H9 (cell line): ENCODE measurements at regions not wholly inside any gene's neighbourhood (a gene's known extent, or its start where the extent isn't known, plus 50 kb on each side); places are given as distances from the start of the nearest gene placed in this dataset.

Experiments
- DNase-seq: peaks from one replicate; pipeline ENCODE4 v3.0.0-alpha.2; 2017
- H2AFZ ChIP-seq: one replicate; pipeline ENCODE4 v1.6.1; 2013; ENCODE audit warnings: mild to moderate bottlenecking, low read length, control low read depth, moderate library complexity
- H2AK5ac ChIP-seq: 2 replicates; pipeline ENCODE4 v1.6.1; 2013; ENCODE audit warnings: low read length, control low read depth, mixed read lengths; ENCODE audit not compliant: insufficient read length
- H2BK120ac ChIP-seq: one replicate; pipeline ENCODE4 v1.6.1; 2013; ENCODE audit warnings: low read depth, mild to moderate bottlenecking, low read length, control low read depth, inconsistent platforms; ENCODE audit not compliant: poor library complexity, severe bottlenecking
- H2BK12ac ChIP-seq: 2 replicates; pipeline ENCODE4 v1.6.1; 2013; ENCODE audit warnings: low read length, control low read depth, mixed read lengths, low read depth; ENCODE audit not compliant: insufficient read length
- H2BK15ac ChIP-seq: 2 replicates; pipeline ENCODE4 v1.6.1; 2013; ENCODE audit warnings: low read depth, low read length, control low read depth
- H2BK20ac ChIP-seq: one replicate; pipeline ENCODE4 v1.6.1; 2013; ENCODE audit warnings: low read depth, mild to moderate bottlenecking, low read length, control low read depth, inconsistent platforms; ENCODE audit not compliant: poor library complexity, severe bottlenecking
- H2BK5ac ChIP-seq: 2 replicates; pipeline ENCODE4 v1.6.1; 2013; ENCODE audit warnings: low read length, control low read depth, mixed read lengths; ENCODE audit not compliant: insufficient read length
- H3K14ac ChIP-seq: 2 replicates; pipeline ENCODE4 v1.6.1; 2013; ENCODE audit warnings: low read length, control low read depth; ENCODE audit not compliant: insufficient read depth
- H3K18ac ChIP-seq: 2 replicates; pipeline ENCODE4 v1.6.1; 2013; ENCODE audit warnings: low read depth, mild to moderate bottlenecking, mixed read lengths, low read length, control low read depth; ENCODE audit not compliant: insufficient read length
- H3K23ac ChIP-seq: 2 replicates; pipeline ENCODE4 v1.6.1; 2013; ENCODE audit warnings: low read length, control low read depth, mixed read lengths, low read depth; ENCODE audit not compliant: insufficient read length
- H3K23me2 ChIP-seq: 2 replicates; pipeline ENCODE4 v1.6.1; 2013; ENCODE audit warnings: low read depth, mild to moderate bottlenecking, mixed read lengths, low read length, control low read depth; ENCODE audit not compliant: insufficient read length, poor library complexity, severe bottlenecking
- H3K27ac ChIP-seq: 2 replicates; pipeline ENCODE4 v1.5.1; 2013; ENCODE audit warnings: low read length, control low read depth, mixed read lengths, low read depth; ENCODE audit not compliant: insufficient read length
- H3K27me3 ChIP-seq: 2 replicates; pipeline ENCODE4 v1.6.1; 2013; ENCODE audit warnings: low read length, control low read depth, inconsistent platforms; ENCODE audit not compliant: insufficient read depth
- H3K4ac ChIP-seq: 2 replicates; pipeline ENCODE4 v1.6.1; 2013; ENCODE audit warnings: low read depth, mild to moderate bottlenecking, control low read depth, inconsistent platforms, low read length, moderate library complexity
- H3K4me1 ChIP-seq: 2 replicates; pipeline ENCODE4 v1.6.1; 2013; ENCODE audit warnings: low read length, control low read depth, inconsistent platforms; ENCODE audit not compliant: insufficient read depth
- H3K4me2 ChIP-seq: 2 replicates; pipeline ENCODE4 v1.6.1; 2013; ENCODE audit warnings: low read length, control low read depth, mixed read lengths; ENCODE audit not compliant: insufficient read length, insufficient read depth
- H3K56ac ChIP-seq: 2 replicates; pipeline ENCODE4 v1.6.1; 2013; ENCODE audit warnings: low read depth, mild to moderate bottlenecking, mixed read lengths, low read length, control low read depth; ENCODE audit not compliant: insufficient read length
- H3K79me1 ChIP-seq: 2 replicates; pipeline ENCODE4 v1.6.1; 2013; ENCODE audit warnings: low read depth, mild to moderate bottlenecking, moderate library complexity, low read length, control low read depth, inconsistent platforms; ENCODE audit not compliant: insufficient read depth, poor library complexity, severe bottlenecking
- H3K79me2 ChIP-seq: 2 replicates; pipeline ENCODE4 v1.6.1; 2013; ENCODE audit warnings: low read length, control low read depth, inconsistent platforms; ENCODE audit not compliant: insufficient read depth
- H3K9ac ChIP-seq: 2 replicates; pipeline ENCODE4 v1.6.1; 2013; ENCODE audit warnings: low read length, control low read depth, mixed read lengths; ENCODE audit not compliant: insufficient read length; ENCODE audit errors: extremely low read depth
- H3K9me3 ChIP-seq: one replicate; pipeline ENCODE4 v1.6.1; 2013; ENCODE audit warnings: low read depth, low read length, inconsistent platforms; ENCODE audit not compliant: control insufficient read depth
- H3T11ph ChIP-seq: one replicate; pipeline ENCODE4 v1.6.1; 2013; ENCODE audit warnings: mild to moderate bottlenecking, low read length, control low read depth, inconsistent platforms
- H4K20me1 ChIP-seq: one replicate; pipeline ENCODE4 v1.6.1; 2013; ENCODE audit not compliant: control insufficient read depth, insufficient read length, insufficient read depth
- H4K5ac ChIP-seq: 2 replicates; pipeline ENCODE4 v1.6.1; 2013; ENCODE audit warnings: low read depth, mild to moderate bottlenecking, mixed read lengths, low read length, control low read depth; ENCODE audit not compliant: insufficient read length
- H4K8ac ChIP-seq: replicated peaks from 2 replicates; pipeline ENCODE4 v1.6.1; 2013; ENCODE audit warnings: low read length, control low read depth, mixed read lengths, low read depth; ENCODE audit not compliant: insufficient read length
- H4K91ac ChIP-seq: 2 replicates; pipeline ENCODE4 v1.6.1; 2013; ENCODE audit warnings: low read depth, mild to moderate bottlenecking, moderate library complexity, mixed read lengths, low read length, control low read depth; ENCODE audit not compliant: insufficient read length
- H3K27ac Mint-ChIP-seq, 3 experiments: 2 replicates in 2 of 3; 3 replicates in 1 of 3; pipeline ENCODE4 v1.8.0; 2020 to 2021; ENCODE audit warnings: mixed read lengths in 3 of 3, mild to moderate bottlenecking in 1 of 3, moderate library complexity in 1 of 3
- H3K27me3 Mint-ChIP-seq: 2 replicates; pipeline ENCODE4 v1.8.0; 2021; ENCODE audit warnings: low read depth, mild to moderate bottlenecking, moderate library complexity, mixed read lengths
- H3K36me3 Mint-ChIP-seq, 3 experiments: 2 replicates in 2 of 3; 3 replicates in 1 of 3; pipeline ENCODE4 v1.8.0; 2020 to 2021; ENCODE audit warnings: low read depth in 3 of 3, mixed read lengths in 3 of 3; ENCODE audit not compliant: insufficient read depth in 1 of 3
- H3K4me1 Mint-ChIP-seq, 2 experiments: 2 replicates each; pipeline ENCODE4 v1.8.0; 2020; ENCODE audit warnings: mixed read lengths in 2 of 2
- H3K4me3 Mint-ChIP-seq, 2 experiments: 2 replicates in 1 of 2; 3 replicates in 1 of 2; pipeline ENCODE4 v1.8.0; 2020 to 2021; ENCODE audit warnings: mild to moderate bottlenecking in 2 of 2, mixed read lengths in 2 of 2, moderate library complexity in 1 of 2
- H3K9me3 Mint-ChIP-seq, 2 experiments: 2 replicates in 1 of 2; 3 replicates in 1 of 2; pipeline ENCODE4 v1.8.0; 2020; ENCODE audit warnings: mild to moderate bottlenecking in 2 of 2, mixed read lengths in 2 of 2, moderate library complexity in 1 of 2
- WGBS: extraction: QIAGEN DNeasy Blood & Tissue Kit; methylation state at CpG from one replicate; pipeline ENCODE4 v1.1.7; 2013; ENCODE audit warnings: missing lambda C conversion rate, low lambda C conversion rate, mixed read lengths; ENCODE audit not compliant: insufficient read length; ENCODE audit errors: extremely low coverage; 5-methylcytosine and 5-hydroxymethylcytosine counted together
- TF ChIP-seq, protein P1 (sequence below): fragments of 200-600 bp; sonication (generic); conservative IDR thresholded peaks from 3 replicates; pipeline ENCODE4 v1.8.0; 2021; ENCODE audit warnings: antibody characterized with exemption, mild to moderate bottlenecking

DNA sequence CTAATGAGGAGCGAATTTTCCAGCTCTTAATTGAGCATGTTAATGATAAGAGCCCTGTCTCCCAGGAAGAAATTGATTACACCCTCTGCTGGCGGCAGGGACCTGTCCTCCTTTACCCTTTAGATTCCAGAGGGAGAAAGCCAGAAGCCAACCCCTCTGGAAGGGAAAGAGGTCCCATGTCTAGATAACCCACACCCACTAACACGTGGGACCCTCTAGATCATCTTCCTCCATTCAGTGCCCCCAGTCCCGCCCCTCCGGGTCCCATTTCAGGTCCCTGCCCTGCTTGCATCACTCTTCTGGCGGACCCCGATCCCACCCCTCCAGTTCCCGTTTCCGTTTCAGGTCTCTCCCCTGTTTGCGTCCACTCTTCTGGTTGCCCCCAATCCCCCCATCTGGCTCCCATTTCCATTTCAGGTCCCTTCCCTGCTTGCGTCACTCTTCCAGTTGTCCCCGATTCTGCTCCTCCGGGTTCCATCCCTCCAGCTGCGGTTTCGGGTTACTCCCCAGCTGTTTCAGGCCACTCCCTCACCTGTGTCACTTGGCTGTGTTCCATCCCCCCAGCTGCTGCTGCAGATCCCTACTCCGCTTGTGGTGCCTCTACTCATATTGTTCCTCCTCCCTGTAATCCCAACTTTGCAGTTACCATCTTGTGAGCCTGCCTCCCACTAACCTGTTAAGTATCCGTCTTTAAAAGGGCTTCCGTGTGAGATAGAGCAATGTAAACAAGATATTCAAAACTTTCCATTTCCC, 202.4 kb downstream of the SH2D4B start:
- no peak overlapping the region; the same call in 1 of the 2 replicates for H3K14ac ChIP-seq
- H2BK15ac ChIP-seq, result no peak overlapping the region
- no peaks in the 10 kb centered on the region; a peak in 1 of 5 replicates for H3K9me3 Mint-ChIP-seq
- no peak overlapping the region for H3K9ac ChIP-seq
- peak overlapping the region; percentile 15 for H2AFZ ChIP-seq
- H3K4me2 ChIP-seq, result peak overlapping the region; percentile 24
- no peak overlapping the region for H4K5ac ChIP-seq
- no peak overlapping the region for H3K23ac ChIP-seq
- peak overlapping the region in 1 of 2 experiments; percentile 47; a peak in 2 of 5 replicates for H3K4me3 Mint-ChIP-seq
- no peaks in the 10 kb centered on the region for H3K23me2 ChIP-seq
- peaks cover 5% of the 10 kb centered on the region; the same call in 1 of the 2 replicates for H3K4me1 ChIP-seq
- no peaks in the 10 kb centered on the region for H3K27me3 ChIP-seq
- H3K36me3 Mint-ChIP-seq, result no peaks in the 10 kb centered on the region; a peak in 1 of 7 replicates
- no peaks in the 10 kb centered on the region for H3K79me1 ChIP-seq
- TF ChIP-seq, protein P1, sequence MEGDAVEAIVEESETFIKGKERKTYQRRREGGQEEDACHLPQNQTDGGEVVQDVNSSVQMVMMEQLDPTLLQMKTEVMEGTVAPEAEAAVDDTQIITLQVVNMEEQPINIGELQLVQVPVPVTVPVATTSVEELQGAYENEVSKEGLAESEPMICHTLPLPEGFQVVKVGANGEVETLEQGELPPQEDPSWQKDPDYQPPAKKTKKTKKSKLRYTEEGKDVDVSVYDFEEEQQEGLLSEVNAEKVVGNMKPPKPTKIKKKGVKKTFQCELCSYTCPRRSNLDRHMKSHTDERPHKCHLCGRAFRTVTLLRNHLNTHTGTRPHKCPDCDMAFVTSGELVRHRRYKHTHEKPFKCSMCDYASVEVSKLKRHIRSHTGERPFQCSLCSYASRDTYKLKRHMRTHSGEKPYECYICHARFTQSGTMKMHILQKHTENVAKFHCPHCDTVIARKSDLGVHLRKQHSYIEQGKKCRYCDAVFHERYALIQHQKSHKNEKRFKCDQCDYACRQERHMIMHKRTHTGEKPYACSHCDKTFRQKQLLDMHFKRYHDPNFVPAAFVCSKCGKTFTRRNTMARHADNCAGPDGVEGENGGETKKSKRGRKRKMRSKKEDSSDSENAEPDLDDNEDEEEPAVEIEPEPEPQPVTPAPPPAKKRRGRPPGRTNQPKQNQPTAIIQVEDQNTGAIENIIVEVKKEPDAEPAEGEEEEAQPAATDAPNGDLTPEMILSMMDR, result peak; percentile 34; the same call in 2 of the 3 replicates
- no peak overlapping the region for H2BK5ac ChIP-seq
- H3K56ac ChIP-seq, result no peak overlapping the region
- H4K8ac ChIP-seq, result no peak overlapping the region
- H3K4ac ChIP-seq, result no peak overlapping the region
- H2BK20ac ChIP-seq, result no peak overlapping the region
- WGBS, result no CpG with 5 or more reads among the region's 18 CpGs
- no peaks in the 10 kb centered on the region for H4K20me1 ChIP-seq
- no peak overlapping the region for H3K27ac ChIP-seq
- H3K27me3 Mint-ChIP-seq, result no peaks in the 10 kb centered on the region
- peak; percentile 80 for DNase-seq
- no peak overlapping the region for H3T11ph ChIP-seq
- peak overlapping the region in 1 of 3 experiments; percentile 27; a peak in 1 of 7 replicates for H3K27ac Mint-ChIP-seq
- no peaks in the 10 kb centered on the region for H3K9me3 ChIP-seq
- H2BK120ac ChIP-seq, result no peak overlapping the region
- H4K91ac ChIP-seq, result no peak overlapping the region
- peaks cover 45 to 50% of the 10 kb centered on the region in 2 experiments for H3K4me1 Mint-ChIP-seq
- no peak overlapping the region for H2BK12ac ChIP-seq
- no peaks in the 10 kb centered on the region for H3K79me2 ChIP-seq
- H2AK5ac ChIP-seq, result no peak overlapping the region
- H3K18ac ChIP-seq, result no peak overlapping the region
